22Rv1 (cell line): ENCODE measurements at regions not wholly inside any gene's neighbourhood (a gene's known extent, or its start where the extent isn't known, plus 50 kb on each side); places are given as distances from the start of the nearest gene placed in this dataset.

ENCODE experiments used
- ZFX ChIP-seq: fragments of 450-650 bp; IDR thresholded peaks from 2 replicates; pipeline ENCODE4 v1.6.1; 2017; ENCODE audit warnings: antibody characterized with exemption, borderline replicate concordance
- TF ChIP-seq, protein P1 (sequence below): fragments of 450-650 bp; IDR thresholded peaks from 2 replicates; pipeline ENCODE4 v1.5.1; 2017; ENCODE audit warnings: mild to moderate bottlenecking

DNA sequence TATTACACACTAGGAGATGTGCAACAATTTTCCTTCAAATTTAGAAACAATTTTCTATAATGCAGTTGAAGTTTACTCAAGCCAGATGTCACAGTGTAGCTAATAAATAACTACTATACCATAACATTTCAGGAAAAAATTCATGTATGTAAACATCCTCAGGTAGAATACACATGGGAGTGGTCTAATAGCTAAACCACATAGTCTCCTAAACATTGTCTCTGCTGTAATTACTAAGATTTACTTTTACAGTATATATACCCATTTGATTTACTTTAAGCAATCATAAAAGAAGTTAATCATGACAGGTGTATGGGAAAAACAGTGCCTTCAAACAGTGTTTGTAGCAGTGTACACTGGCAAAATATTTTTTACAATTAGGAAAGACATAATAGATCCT lies 110.1 kb upstream of the GRM7 start:
- TF ChIP-seq, protein P1, sequence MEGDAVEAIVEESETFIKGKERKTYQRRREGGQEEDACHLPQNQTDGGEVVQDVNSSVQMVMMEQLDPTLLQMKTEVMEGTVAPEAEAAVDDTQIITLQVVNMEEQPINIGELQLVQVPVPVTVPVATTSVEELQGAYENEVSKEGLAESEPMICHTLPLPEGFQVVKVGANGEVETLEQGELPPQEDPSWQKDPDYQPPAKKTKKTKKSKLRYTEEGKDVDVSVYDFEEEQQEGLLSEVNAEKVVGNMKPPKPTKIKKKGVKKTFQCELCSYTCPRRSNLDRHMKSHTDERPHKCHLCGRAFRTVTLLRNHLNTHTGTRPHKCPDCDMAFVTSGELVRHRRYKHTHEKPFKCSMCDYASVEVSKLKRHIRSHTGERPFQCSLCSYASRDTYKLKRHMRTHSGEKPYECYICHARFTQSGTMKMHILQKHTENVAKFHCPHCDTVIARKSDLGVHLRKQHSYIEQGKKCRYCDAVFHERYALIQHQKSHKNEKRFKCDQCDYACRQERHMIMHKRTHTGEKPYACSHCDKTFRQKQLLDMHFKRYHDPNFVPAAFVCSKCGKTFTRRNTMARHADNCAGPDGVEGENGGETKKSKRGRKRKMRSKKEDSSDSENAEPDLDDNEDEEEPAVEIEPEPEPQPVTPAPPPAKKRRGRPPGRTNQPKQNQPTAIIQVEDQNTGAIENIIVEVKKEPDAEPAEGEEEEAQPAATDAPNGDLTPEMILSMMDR, result no peak
- no peak for TF ChIP-seq ZFX
